ENCODE measurements at regions not wholly inside any gene's neighbourhood (a gene's known extent, or its start where the extent isn't known, plus 50 kb on each side); places are given as distances from the start of the nearest gene placed in this dataset.

DNA sequence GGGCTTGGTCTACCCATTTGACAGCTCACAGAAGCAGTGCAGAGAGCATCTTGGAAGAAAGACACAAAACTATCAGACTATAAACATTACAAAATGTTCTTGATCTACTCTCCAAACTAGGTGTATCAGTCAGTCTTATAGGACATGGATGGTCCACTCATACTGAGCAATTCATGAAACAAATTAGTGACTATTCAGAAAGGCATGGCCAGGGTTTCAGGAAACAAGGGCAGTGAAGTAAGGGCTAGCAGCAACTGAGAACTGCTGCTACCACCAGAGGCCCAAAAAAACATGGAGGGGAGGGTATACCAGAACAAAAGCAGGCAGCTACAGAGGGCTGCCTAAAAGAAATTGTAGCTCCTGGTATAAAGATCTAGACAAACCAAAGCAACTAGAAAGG lies 287.0 kb downstream of the PIK3R1 start:
- TF ChIP-seq, protein P1, sequence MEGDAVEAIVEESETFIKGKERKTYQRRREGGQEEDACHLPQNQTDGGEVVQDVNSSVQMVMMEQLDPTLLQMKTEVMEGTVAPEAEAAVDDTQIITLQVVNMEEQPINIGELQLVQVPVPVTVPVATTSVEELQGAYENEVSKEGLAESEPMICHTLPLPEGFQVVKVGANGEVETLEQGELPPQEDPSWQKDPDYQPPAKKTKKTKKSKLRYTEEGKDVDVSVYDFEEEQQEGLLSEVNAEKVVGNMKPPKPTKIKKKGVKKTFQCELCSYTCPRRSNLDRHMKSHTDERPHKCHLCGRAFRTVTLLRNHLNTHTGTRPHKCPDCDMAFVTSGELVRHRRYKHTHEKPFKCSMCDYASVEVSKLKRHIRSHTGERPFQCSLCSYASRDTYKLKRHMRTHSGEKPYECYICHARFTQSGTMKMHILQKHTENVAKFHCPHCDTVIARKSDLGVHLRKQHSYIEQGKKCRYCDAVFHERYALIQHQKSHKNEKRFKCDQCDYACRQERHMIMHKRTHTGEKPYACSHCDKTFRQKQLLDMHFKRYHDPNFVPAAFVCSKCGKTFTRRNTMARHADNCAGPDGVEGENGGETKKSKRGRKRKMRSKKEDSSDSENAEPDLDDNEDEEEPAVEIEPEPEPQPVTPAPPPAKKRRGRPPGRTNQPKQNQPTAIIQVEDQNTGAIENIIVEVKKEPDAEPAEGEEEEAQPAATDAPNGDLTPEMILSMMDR (IDR thresholded peaks at IDR 0.05), result no peak
- TF ChIP-seq POLR2A (IDR thresholded peaks at IDR 0.05; ENCODE audit: low read depth) (no peak), POLR2AphosphoS5 (IDR thresholded peaks at IDR 0.05) (no peak)
